ENCODE measurements at regions not wholly inside any gene's neighbourhood (a gene's known extent, or its start where the extent isn't known, plus 50 kb on each side); places are given as distances from the start of the nearest gene placed in this dataset.

GRCh38 chr1:100622037-100622436 is 84.1 kb downstream of the GPR88 start:
- TF ChIP-seq EZH2phosphoT487 (IDR thresholded peaks at IDR 0.05; ENCODE audit: low read length): no peak
- no peak for TF ChIP-seq CTCF (IDR thresholded peaks at IDR 0.05; ENCODE audit: low read length)

Data from MM.1S (cell line).